ENCODE measurements at regions not wholly inside any gene's neighbourhood (a gene's known extent, or its start where the extent isn't known, plus 50 kb on each side); places are given as distances from the start of the nearest gene placed in this dataset.
"Not testable (repeated sequence)": the region's sequence is repeated elsewhere in the genome, so short reads cannot be mapped to it uniquely, and the experiment has no call there.

DNA sequence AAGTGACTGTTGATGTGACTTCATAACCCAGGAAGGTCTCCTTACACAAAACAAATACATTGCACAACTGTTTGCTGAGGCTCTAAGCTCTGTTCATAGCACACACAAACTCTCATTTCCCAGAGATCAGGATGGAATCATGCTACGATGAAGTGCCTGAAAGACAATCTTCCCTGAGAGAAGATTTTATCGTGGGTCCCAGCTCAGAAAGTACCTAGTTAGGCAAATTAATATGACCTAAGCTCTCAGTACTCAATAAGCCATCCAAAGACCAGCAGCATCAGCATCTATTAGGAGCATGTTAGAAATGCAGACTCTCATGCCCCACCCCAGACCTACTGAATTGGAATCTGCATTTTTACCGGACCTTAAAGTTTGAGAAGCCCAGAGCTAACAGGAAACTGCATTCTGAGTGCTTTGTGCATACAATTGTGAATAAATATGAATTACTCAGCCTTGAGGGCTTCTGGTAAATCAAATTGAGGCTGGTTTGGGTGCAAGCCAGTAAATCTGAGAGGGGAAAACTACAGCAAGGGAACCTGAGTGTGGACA, 161.5 kb upstream of the C2CD4B start:
- Histone ChIP-seq H3K9ac (ENCODE audit: low read length) (no peak overlapping the region), H3K27ac (ENCODE audit: low read depth, low read length) (no peak overlapping the region), H3K9me3 (ENCODE audit: low read length) (no peaks in the 10 kb centered on the region), H3K4me1 (ENCODE audit: insufficient read depth, low read length) (no peaks in the 10 kb centered on the region), H3K36me3 (ENCODE audit: insufficient read depth, low read length) (no peaks in the 10 kb centered on the region), H3K27me3 (ENCODE audit: control insufficient read depth in 1 of 2, insufficient read depth in 2 of 2, low read length in 2 of 2) (no peaks in the 10 kb centered on the region), H3K4me3 (ENCODE audit: low read depth in 1 of 2, low read length in 2 of 2) (no peak overlapping the region)

DNA sequence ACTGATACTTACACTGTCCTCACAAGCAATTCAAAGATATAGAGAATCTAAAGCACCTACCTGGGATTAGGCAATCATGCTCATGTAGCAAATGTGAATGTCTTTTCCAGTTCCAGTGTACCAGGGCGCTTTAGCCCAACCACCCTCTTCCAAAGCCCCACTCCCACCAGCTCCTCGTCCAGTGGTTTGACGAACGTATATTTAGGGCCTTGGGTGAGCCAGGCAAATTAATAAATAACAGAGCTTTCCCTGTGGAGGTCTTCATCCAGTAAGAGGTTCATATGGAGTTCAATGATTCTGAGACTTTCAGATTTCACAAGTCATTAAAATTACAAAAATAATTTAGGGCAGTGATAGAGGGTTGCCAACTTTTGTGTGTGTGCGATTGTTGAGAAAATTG, 162.3 kb upstream of the C2CD4B start:
- H3K4me1 ChIP-seq (ENCODE audit: insufficient read depth, low read length) = no peaks in the 10 kb centered on the region
- no peaks in the 10 kb centered on the region for H3K27me3 ChIP-seq (ENCODE audit: control insufficient read depth in 1 of 2, insufficient read depth in 2 of 2, low read length in 2 of 2)
- no peak overlapping the region for H3K27ac ChIP-seq (ENCODE audit: low read depth, low read length)
- H3K9ac ChIP-seq (ENCODE audit: low read length) = no peak overlapping the region
- no peaks in the 10 kb centered on the region for H3K36me3 ChIP-seq (ENCODE audit: insufficient read depth, low read length)
- H3K4me3 ChIP-seq (ENCODE audit: low read depth in 1 of 2, low read length in 2 of 2) = no peak overlapping the region
- H3K9me3 ChIP-seq (ENCODE audit: low read length) = no peaks in the 10 kb centered on the region

DNA sequence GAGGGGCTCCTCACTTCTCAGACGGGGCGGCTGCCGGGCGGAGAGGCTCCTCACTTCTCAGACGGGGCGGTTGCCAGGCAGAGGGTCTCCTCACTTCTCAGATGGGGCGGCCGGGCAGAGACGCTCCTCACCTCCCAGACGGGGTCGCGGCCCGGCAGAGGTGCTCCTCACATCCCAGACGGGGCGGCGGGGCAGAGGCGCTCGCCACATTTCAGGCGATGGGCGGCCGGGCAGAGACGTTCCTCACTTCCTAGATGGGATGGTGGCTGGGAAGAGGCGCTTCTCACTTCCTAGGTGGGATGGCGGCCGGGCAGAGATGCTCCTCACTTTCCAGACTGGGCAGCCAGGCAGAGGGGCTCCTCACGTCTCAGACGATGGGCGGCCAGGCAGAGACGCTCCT, 167.4 kb upstream of the C2CD4B start:
- not testable (repeated sequence) for H3K36me3 ChIP-seq (ENCODE audit: insufficient read depth, low read length); H3K27ac ChIP-seq (ENCODE audit: low read depth, low read length); H3K27me3 ChIP-seq (ENCODE audit: control insufficient read depth in 1 of 2, insufficient read depth in 2 of 2, low read length in 2 of 2); H3K4me1 ChIP-seq (ENCODE audit: insufficient read depth, low read length); H3K4me3 ChIP-seq (ENCODE audit: low read depth in 1 of 2, low read length in 2 of 2); H3K9ac ChIP-seq (ENCODE audit: low read length); H3K9me3 ChIP-seq (ENCODE audit: low read length)

- Histone ChIP-seq H3K4me3 (ENCODE audit: low read depth in 1 of 2, low read length in 2 of 2) (no peak overlapping the region), H3K9me3 (ENCODE audit: low read length) (no peaks in the 10 kb centered on the region), H3K36me3 (ENCODE audit: insufficient read depth, low read length) (no peaks in the 10 kb centered on the region), H3K4me1 (ENCODE audit: insufficient read depth, low read length) (no peaks in the 10 kb centered on the region), H3K27ac (ENCODE audit: low read depth, low read length) (no peak overlapping the region), H3K9ac (ENCODE audit: low read length) (no peak overlapping the region), H3K27me3 (ENCODE audit: control insufficient read depth in 1 of 2, insufficient read depth in 2 of 2, low read length in 2 of 2) (no peaks in the 10 kb centered on the region)
Measured at GRCh38 chr15:62334536-62334935, 169.5 kb upstream of the C2CD4B start.

- H3K9ac ChIP-seq (ENCODE audit: low read length) = no peak overlapping the region
- no peaks in the 10 kb centered on the region for H3K36me3 ChIP-seq (ENCODE audit: insufficient read depth, low read length)
- no peak overlapping the region for H3K4me3 ChIP-seq (ENCODE audit: low read depth in 1 of 2, low read length in 2 of 2)
- no peaks in the 10 kb centered on the region for H3K27me3 ChIP-seq (ENCODE audit: control insufficient read depth in 1 of 2, insufficient read depth in 2 of 2, low read length in 2 of 2)
- H3K4me1 ChIP-seq (ENCODE audit: insufficient read depth, low read length) = no peaks in the 10 kb centered on the region
- no peak overlapping the region for H3K27ac ChIP-seq (ENCODE audit: low read depth, low read length)
- no peaks in the 10 kb centered on the region for H3K9me3 ChIP-seq (ENCODE audit: low read length)
Measured at GRCh38 chr15:62337934-62338333, 172.8 kb upstream of the C2CD4B start.

- H3K27ac ChIP-seq (ENCODE audit: low read depth, low read length) = no peak overlapping the region
- no peak overlapping the region for H3K9ac ChIP-seq (ENCODE audit: low read length)
- H3K9me3 ChIP-seq (ENCODE audit: low read length) = no peaks in the 10 kb centered on the region
- H3K4me1 ChIP-seq (ENCODE audit: insufficient read depth, low read length) = no peaks in the 10 kb centered on the region
- H3K36me3 ChIP-seq (ENCODE audit: insufficient read depth, low read length) = no peaks in the 10 kb centered on the region
- no peaks in the 10 kb centered on the region for H3K27me3 ChIP-seq (ENCODE audit: control insufficient read depth in 1 of 2, insufficient read depth in 2 of 2, low read length in 2 of 2)
- H3K4me3 ChIP-seq (ENCODE audit: low read depth in 1 of 2, low read length in 2 of 2) = no peak overlapping the region
Measured at GRCh38 chr15:62338497-62338896, 173.4 kb upstream of the C2CD4B start.

DNA sequence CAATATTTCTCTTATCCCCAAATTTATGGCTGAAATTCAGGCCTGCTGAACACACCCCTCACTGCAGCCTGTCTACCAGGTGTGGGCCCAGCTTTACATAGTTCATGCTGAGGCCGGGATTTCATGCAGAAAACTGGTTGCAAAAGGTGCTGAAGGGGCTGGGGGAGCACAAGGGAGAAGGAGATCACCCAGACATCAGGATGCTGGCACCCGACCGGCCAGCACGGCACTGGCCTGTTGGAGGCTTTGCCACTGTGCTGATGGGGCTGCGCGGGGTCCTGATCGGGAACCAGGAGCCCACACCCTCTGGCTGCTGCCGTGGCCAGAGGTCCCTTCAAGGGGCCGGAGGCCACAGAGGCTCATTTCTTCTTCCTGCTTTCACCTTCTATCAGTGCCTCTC, 177.9 kb upstream of the C2CD4B start:
- Histone ChIP-seq H3K4me3 (ENCODE audit: low read depth in 1 of 2, low read length in 2 of 2) (no peak overlapping the region), H3K27ac (ENCODE audit: low read depth, low read length) (no peak overlapping the region), H3K27me3 (ENCODE audit: control insufficient read depth in 1 of 2, insufficient read depth in 2 of 2, low read length in 2 of 2) (no peaks in the 10 kb centered on the region), H3K9me3 (ENCODE audit: low read length) (no peaks in the 10 kb centered on the region), H3K4me1 (ENCODE audit: insufficient read depth, low read length) (no peaks in the 10 kb centered on the region), H3K9ac (ENCODE audit: low read length) (no peak overlapping the region), H3K36me3 (ENCODE audit: insufficient read depth, low read length) (no peaks in the 10 kb centered on the region)

- no peaks in the 10 kb centered on the region for H3K4me1 ChIP-seq (ENCODE audit: insufficient read depth, low read length)
- no peak overlapping the region for H3K9ac ChIP-seq (ENCODE audit: low read length)
- no peaks in the 10 kb centered on the region for H3K36me3 ChIP-seq (ENCODE audit: insufficient read depth, low read length)
- no peaks in the 10 kb centered on the region for H3K9me3 ChIP-seq (ENCODE audit: low read length)
- H3K4me3 ChIP-seq (ENCODE audit: low read depth in 1 of 2, low read length in 2 of 2) = no peak overlapping the region
- no peak overlapping the region for H3K27ac ChIP-seq (ENCODE audit: low read depth, low read length)
- no peaks in the 10 kb centered on the region for H3K27me3 ChIP-seq (ENCODE audit: control insufficient read depth in 1 of 2, insufficient read depth in 2 of 2, low read length in 2 of 2)
Measured at GRCh38 chr15:62343397-62343796, 178.3 kb upstream of the C2CD4B start.

DNA sequence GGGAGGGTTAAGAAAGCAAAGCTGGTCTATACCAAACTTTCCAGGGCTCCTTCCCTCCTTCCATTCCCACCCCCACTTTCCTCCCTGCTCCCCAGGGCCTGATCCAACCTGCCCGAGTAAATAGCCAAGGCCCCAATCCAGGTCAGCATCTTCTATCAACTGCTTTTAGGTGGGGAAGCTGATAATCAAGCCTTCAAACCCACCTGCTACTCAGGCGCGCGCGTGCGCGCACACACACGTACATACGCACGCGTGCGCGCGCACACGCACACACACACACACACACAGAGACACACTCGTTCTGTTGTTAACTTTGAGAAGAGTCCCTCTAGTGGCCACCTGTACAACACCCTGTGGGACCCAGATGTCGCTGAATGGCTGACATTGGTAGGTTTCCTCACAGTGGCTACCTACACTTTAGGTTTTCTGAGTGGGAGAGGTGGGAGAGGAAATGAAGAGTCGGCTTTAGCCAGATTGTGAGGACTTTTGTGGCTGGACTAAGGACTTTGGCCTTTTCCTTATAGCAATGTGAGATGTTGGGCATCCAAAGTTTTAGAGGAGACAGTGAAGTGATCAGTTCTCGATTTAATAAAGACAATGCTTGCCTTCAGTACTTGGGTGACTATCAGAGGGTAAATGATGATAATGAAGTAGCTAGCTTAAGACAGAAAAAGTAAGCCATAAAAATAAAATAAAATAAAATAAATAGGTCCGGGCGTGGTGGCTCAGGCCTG, 179.9 kb upstream of the C2CD4B start:
- Histone ChIP-seq H3K9ac (ENCODE audit: low read length) (no peak overlapping the region), H3K36me3 (ENCODE audit: insufficient read depth, low read length) (no peaks in the 10 kb centered on the region), H3K27me3 (ENCODE audit: control insufficient read depth in 1 of 2, insufficient read depth in 2 of 2, low read length in 2 of 2) (no peaks in the 10 kb centered on the region), H3K9me3 (ENCODE audit: low read length) (no peaks in the 10 kb centered on the region), H3K27ac (ENCODE audit: low read depth, low read length) (no peak overlapping the region), H3K4me3 (ENCODE audit: low read depth in 1 of 2, low read length in 2 of 2) (peak overlapping the region in 1 of 2 donors; percentile 41), H3K4me1 (ENCODE audit: insufficient read depth, low read length) (no peaks in the 10 kb centered on the region)

GRCh38 chr15:62346168-62346567, 181.1 kb upstream of the C2CD4B start:
- Histone ChIP-seq H3K4me3 (ENCODE audit: low read depth in 1 of 2, low read length in 2 of 2) (no peak overlapping the region), H3K9ac (ENCODE audit: low read length) (no peak overlapping the region), H3K4me1 (ENCODE audit: insufficient read depth, low read length) (no peaks in the 10 kb centered on the region), H3K9me3 (ENCODE audit: low read length) (no peaks in the 10 kb centered on the region), H3K27me3 (ENCODE audit: control insufficient read depth in 1 of 2, insufficient read depth in 2 of 2, low read length in 2 of 2) (no peaks in the 10 kb centered on the region), H3K36me3 (ENCODE audit: insufficient read depth, low read length) (no peaks in the 10 kb centered on the region), H3K27ac (ENCODE audit: low read depth, low read length) (no peak overlapping the region)

DNA sequence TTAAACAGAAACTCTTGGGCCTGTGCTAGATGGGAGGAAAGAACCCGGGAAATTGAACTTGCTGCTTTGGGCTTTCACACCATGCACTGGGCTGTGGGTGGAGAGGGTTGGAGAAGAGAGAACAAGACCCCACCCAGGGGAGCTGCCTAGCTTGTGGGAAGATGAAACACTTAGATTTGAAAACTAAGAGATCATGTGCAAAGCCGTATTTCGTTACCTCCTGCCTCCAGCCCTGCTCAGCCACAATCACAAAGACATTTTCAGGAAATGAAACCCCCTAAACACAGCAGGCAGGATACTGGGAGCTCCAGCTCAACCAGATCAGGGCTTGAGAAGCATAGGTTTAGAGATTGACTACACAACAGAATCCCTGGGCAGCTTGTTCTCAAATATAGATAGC, 183.0 kb upstream of the C2CD4B start:
- no peaks in the 10 kb centered on the region for H3K4me1 ChIP-seq (ENCODE audit: insufficient read depth, low read length)
- H3K9me3 ChIP-seq (ENCODE audit: low read length) = no peaks in the 10 kb centered on the region
- no peaks in the 10 kb centered on the region for H3K36me3 ChIP-seq (ENCODE audit: insufficient read depth, low read length)
- H3K27ac ChIP-seq (ENCODE audit: low read depth, low read length) = no peak overlapping the region
- no peak overlapping the region for H3K9ac ChIP-seq (ENCODE audit: low read length)
- no peaks in the 10 kb centered on the region for H3K27me3 ChIP-seq (ENCODE audit: control insufficient read depth in 1 of 2, insufficient read depth in 2 of 2, low read length in 2 of 2)
- no peak overlapping the region for H3K4me3 ChIP-seq (ENCODE audit: low read depth in 1 of 2, low read length in 2 of 2)

DNA sequence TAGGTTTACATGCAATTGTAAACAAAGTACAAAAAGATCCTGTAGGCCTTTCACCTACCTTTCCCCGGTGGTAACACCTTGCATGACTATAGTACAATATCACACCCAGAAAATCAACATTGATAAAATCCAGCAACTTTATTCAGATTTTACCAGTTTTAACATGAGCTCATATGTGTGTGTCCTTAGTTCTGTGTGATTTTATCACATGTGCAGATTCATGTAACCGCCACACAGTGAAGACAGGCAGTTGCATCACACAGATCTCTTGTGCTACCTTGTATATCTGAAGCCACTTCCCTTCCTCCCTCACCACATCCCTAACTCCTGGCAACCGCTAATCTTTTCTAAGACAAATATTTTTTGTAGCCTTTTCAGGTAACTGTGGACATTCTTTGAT, 183.5 kb upstream of the C2CD4B start:
- H3K4me1 ChIP-seq (ENCODE audit: insufficient read depth, low read length) = no peaks in the 10 kb centered on the region
- H3K27ac ChIP-seq (ENCODE audit: low read depth, low read length) = no peak overlapping the region
- H3K27me3 ChIP-seq (ENCODE audit: control insufficient read depth in 1 of 2, insufficient read depth in 2 of 2, low read length in 2 of 2) = no peaks in the 10 kb centered on the region
- no peak overlapping the region for H3K4me3 ChIP-seq (ENCODE audit: low read depth in 1 of 2, low read length in 2 of 2)
- H3K9me3 ChIP-seq (ENCODE audit: low read length) = no peaks in the 10 kb centered on the region
- no peaks in the 10 kb centered on the region for H3K36me3 ChIP-seq (ENCODE audit: insufficient read depth, low read length)
- H3K9ac ChIP-seq (ENCODE audit: low read length) = no peak overlapping the region
